H1 (cell line): ENCODE measurements at regions not wholly inside any gene's neighbourhood (a gene's known extent, or its start where the extent isn't known, plus 50 kb on each side); places are given as distances from the start of the nearest gene placed in this dataset.
"Not testable (repeated sequence)": the region's sequence is repeated elsewhere in the genome, so short reads cannot be mapped to it uniquely, and the experiment has no call there.

ENCODE experiments used
- EP300 ChIP-seq, 2 experiments: IDR thresholded peaks; 1 replicate in 1 of 2; 2 replicates in 1 of 2; pipeline ENCODE4 v1.6.1; 2011 to 2012; ENCODE audit warnings: low read depth in 2 of 2, low read length in 2 of 2, mild to moderate bottlenecking in 2 of 2, borderline replicate concordance in 1 of 2, inconsistent platforms in 1 of 2, moderate library complexity in 1 of 2
- JUN ChIP-seq: IDR thresholded peaks from 2 replicates; pipeline ENCODE4 v1.6.1; 2011; ENCODE audit warnings: low read depth, mild to moderate bottlenecking, improper control_type of control experiment, low read length
- TF ChIP-seq, protein P1 (sequence below), 3 experiments: IDR thresholded peaks; 1 replicate in 2 of 3; 2 replicates in 1 of 3; pipeline versions ENCODE4 v1.5.1 to v1.6.1; 2011; ENCODE audit warnings: low read length in 3 of 3, mild to moderate bottlenecking in 3 of 3, inconsistent platforms in 2 of 3, low read depth in 1 of 3, moderate library complexity in 1 of 3; ENCODE audit not compliant: insufficient read depth in 1 of 3; ENCODE audit errors: control extremely low read depth in 1 of 3

DNA sequence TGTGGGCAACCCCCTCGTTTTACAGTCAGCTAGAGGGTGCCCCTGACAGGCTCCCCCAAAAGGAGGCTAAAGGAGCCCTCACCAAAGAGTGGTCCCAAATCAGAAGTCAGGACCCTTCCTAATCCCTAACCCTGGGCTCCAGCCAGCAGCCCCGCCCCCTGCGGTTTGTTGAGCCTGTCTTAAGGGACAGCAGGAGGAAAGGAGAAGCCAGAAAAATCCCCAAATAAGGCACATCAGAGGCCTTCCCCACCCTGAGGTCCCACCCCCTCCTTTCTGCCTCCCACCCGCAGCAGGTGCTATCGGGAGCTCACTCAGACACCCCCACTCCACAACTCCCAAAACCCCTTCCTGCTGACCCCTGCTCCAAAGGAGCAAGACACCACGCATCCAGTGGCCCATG lies 127.2 kb downstream of the TNFRSF13B start:
- TF ChIP-seq, protein P1, sequence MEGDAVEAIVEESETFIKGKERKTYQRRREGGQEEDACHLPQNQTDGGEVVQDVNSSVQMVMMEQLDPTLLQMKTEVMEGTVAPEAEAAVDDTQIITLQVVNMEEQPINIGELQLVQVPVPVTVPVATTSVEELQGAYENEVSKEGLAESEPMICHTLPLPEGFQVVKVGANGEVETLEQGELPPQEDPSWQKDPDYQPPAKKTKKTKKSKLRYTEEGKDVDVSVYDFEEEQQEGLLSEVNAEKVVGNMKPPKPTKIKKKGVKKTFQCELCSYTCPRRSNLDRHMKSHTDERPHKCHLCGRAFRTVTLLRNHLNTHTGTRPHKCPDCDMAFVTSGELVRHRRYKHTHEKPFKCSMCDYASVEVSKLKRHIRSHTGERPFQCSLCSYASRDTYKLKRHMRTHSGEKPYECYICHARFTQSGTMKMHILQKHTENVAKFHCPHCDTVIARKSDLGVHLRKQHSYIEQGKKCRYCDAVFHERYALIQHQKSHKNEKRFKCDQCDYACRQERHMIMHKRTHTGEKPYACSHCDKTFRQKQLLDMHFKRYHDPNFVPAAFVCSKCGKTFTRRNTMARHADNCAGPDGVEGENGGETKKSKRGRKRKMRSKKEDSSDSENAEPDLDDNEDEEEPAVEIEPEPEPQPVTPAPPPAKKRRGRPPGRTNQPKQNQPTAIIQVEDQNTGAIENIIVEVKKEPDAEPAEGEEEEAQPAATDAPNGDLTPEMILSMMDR (IDR thresholded peaks at IDR 0.05; ENCODE audit: control extremely low read depth in 1 of 3, insufficient read depth in 1 of 3, low read depth in 1 of 3, low read length in 3 of 3): not testable (repeated sequence)
- TF ChIP-seq JUN; EP300 (IDR thresholded peaks at IDR 0.05; ENCODE audit: borderline replicate concordance in 1 of 2, low read depth in 2 of 2, low read length in 2 of 2): not testable (repeated sequence)
